ENCODE measurements at regions not wholly inside any gene's neighbourhood (a gene's known extent, or its start where the extent isn't known, plus 50 kb on each side); places are given as distances from the start of the nearest gene placed in this dataset.
"Not testable (repeated sequence)": the region's sequence is repeated elsewhere in the genome, so short reads cannot be mapped to it uniquely, and the experiment has no call there.

GRCh38 chr1:232353001-232353400, 276.9 kb downstream of the SIPA1L2 start:
- no peak for TF ChIP-seq CTCF (conservative IDR thresholded peaks at IDR 0.05; ENCODE audit: low read depth, low read length)
- DNase-seq (ENCODE audit: low read depth), result no peak
- no peak overlapping the region for H3K4me3 ChIP-seq (ENCODE audit: low read length)

DNA sequence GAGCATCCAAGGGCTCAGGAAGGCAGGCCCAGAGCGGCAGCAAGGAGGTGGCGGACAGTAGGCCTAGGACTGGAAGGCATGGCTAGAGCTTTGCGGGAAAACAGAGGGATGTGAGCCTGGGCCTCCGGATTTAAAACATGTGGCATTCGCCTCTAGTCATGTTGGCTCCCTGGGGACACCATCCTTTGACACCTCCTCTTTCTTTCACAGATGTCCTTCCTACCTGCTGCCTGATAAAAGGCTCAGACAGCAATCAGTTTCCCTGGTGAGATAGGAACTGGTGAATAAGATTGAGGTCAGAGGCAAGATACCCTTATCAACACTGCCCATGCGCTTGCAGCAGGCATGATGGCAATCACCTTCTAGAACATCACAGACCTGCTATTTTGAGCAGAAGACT, 277.6 kb downstream of the SIPA1L2 start:
- no peak overlapping the region for H3K4me3 ChIP-seq (ENCODE audit: low read length)
- no peak for TF ChIP-seq CTCF (conservative IDR thresholded peaks at IDR 0.05; ENCODE audit: low read depth, low read length)
- DNase-seq (ENCODE audit: low read depth), result no peak

DNA sequence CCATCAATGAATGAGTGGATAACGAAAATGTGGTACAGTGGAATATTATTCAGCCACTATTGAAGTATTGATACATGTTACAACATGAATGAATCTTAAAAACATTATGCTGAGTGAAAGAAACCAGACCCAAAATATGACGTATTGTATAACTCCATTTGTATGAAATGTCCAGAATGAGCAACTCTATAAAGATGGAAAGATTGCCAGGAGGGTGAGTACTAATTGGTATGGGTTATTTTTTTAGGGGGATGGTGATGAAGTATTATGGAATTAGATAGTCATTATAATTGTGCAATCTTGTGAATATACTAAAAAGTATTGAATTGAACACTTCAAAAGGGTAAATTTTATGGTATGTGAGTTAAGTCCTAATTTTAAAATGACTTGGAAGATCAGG, 278.6 kb downstream of the SIPA1L2 start:
- DNase-seq (ENCODE audit: low read depth), result no peak
- TF ChIP-seq CTCF (conservative IDR thresholded peaks at IDR 0.05; ENCODE audit: low read depth, low read length), result no peak
- H3K4me3 ChIP-seq (ENCODE audit: low read length), result no peak overlapping the region

DNA sequence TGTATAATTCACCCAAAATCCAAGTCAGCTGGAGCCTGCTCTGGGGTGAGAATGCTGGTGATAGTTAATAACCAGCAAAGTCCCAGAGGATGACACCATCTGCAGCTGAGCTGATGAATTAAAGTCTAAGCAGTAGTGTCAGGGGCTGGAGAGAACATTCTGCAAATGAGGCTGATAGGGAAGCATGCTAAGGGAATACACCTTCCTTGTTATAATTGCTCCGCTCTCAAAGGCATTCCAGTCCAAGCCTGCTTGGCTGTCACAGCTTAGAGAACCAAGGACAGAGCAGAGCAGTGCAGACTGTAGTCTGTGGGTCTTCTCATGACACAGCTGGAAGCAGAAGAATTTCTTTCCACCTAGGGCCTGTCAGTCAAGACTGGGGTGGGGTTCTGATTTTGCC, 283.1 kb downstream of the SIPA1L2 start:
- no peak overlapping the region for H3K4me3 ChIP-seq (ENCODE audit: low read length)
- no peak for TF ChIP-seq CTCF (conservative IDR thresholded peaks at IDR 0.05; ENCODE audit: low read depth, low read length)

DNA sequence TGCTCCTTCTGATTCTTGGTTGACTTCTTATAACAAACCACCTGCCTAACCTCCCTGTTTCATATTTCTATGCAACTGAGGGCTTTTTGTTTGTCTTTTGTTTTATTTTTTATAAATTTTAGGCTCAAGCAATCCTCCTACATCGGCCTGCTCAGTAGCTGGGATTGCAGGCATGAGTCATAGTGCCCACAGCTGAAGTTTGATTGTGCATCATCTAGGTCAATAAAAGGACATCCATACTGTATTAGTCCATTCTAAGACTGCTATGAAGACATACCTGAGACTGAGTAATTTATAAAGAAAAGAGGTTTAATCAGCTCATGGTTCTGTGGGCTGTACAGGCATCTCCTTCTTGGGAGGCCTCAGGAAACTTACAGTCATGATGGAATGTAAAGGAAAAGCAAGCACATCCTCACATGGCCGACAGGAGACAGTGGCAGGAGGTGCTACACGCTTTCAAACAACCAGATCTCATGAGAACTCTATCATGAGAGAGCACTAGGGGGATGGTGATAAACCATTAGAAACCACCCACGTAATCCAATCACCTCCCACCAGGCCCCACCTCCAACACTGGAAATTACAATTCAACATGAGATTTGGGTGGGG, 285.0 kb downstream of the SIPA1L2 start:
- H3K4me3 ChIP-seq (ENCODE audit: low read length), result no peak overlapping the region
- TF ChIP-seq CTCF (conservative IDR thresholded peaks at IDR 0.05; ENCODE audit: low read depth, low read length), result no peak
- no peak for DNase-seq (ENCODE audit: low read depth)

More for the DNA sequence above, 283.1 kb downstream of the SIPA1L2 start:
- no peak for DNase-seq (ENCODE audit: low read depth)

GRCh38 chr1:232344186-232344585, 285.7 kb downstream of the SIPA1L2 start:
- not testable (repeated sequence) for DNase-seq (ENCODE audit: low read depth); H3K4me3 ChIP-seq (ENCODE audit: low read length)

DNA sequence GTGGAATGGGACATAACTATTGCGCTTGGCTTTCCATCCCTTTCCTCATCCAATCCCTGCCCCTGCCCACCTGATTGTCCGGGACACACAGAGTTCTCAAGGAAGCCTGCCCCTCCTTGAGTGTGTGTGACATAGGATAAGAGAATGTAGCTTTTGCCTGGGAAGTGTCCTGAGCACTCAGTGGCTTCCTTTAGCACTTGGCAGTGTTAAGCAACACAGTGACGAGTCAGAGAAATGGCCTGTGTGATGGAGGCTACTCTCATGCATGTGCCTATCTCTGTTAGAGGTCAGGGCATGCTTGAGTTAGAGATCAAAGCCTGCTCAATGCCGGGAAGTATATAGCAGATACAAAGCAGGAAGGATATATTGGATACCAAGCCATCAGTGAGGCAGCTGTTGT, 289.5 kb downstream of the SIPA1L2 start:
- TF ChIP-seq CTCF (conservative IDR thresholded peaks at IDR 0.05; ENCODE audit: low read depth, low read length), result no peak

GRCh38 chr1:232339073-232339472, 290.9 kb downstream of the SIPA1L2 start:
- no peak for TF ChIP-seq CTCF (conservative IDR thresholded peaks at IDR 0.05; ENCODE audit: low read depth, low read length)
- DNase-seq (ENCODE audit: low read depth), result no peak
- no peak overlapping the region for H3K4me3 ChIP-seq (ENCODE audit: low read length)

More for the DNA sequence above, 289.5 kb downstream of the SIPA1L2 start:
- DNase-seq (ENCODE audit: low read depth), result no peak
- no peak overlapping the region for H3K4me3 ChIP-seq (ENCODE audit: low read length)

Measured in retinal pigment epithelial cell (primary cell).